Renal pelvis (tissue), 1 donor: ENCODE measurements at regions not wholly inside any gene's neighbourhood (a gene's known extent, or its start where the extent isn't known, plus 50 kb on each side); places are given as distances from the start of the nearest gene placed in this dataset.
"Not testable (repeated sequence)": the region's sequence is repeated elsewhere in the genome, so short reads cannot be mapped to it uniquely, and the experiment has no call there.

Experiments used
- DNase-seq: peaks from one replicate; pipeline ENCODE4 v3.0.0-alpha.2; 2013

DNA sequence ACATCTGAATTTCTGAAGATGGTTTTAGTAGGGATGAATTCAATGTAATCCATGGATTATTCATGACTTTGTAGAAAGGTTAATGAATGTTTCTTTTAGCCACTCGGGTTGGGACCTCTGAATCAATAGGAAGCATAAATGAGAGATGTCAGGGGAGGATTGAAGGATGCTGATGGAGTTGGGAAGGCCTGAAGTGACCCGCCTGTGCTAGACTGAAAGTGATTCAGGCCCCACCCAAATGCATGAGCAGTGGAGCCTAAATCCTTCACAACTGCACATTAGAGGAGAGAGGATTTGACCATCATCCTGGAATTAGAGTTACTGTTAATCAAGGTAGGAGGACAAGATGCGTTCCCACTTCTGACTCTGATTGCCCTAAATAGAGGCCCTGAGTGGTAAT is 162.2 kb upstream of the PTPN20 start:
- DNase-seq: not testable (repeated sequence)

DNA sequence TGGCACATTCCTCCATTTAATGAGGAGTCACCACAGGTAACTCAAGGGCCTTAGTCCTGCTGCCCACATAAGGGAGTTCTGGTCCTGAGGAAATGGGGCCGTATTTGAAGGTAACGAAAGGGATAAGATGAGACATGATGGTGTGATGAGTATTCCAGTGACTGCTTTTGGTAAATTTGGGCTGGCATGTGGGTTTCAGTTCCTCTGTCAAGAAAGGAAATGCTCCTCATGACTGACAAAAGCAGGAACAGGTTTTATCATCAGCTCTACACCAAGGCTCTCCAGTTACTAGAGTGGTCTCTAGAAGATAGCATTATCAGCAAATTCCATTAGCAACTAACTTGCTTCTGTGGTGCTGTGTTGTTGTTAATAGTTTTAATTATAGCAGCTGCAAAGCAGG is 161.8 kb upstream of the PTPN20 start:
- DNase-seq: not testable (repeated sequence)

DNA sequence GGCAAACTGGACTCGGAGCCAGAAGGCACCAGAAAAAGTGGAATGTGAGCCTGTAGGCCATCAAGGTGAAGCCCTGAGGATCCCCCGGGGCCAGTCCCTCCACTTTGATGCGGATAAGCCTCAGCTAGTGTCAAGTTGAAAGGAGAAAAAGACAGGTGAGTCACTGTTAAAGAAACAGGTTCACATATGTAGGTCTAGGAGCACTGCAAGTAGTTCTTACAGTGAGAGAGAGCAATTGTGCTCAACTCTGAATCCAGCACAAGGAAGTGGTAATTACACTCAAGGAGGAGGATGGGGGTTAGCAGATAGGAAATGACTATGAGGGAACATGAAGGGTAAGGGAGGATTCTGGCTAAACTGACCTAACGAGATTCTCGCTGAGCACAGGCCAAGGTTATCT is 157.5 kb upstream of the PTPN20 start:
- DNase-seq: not testable (repeated sequence)

DNA sequence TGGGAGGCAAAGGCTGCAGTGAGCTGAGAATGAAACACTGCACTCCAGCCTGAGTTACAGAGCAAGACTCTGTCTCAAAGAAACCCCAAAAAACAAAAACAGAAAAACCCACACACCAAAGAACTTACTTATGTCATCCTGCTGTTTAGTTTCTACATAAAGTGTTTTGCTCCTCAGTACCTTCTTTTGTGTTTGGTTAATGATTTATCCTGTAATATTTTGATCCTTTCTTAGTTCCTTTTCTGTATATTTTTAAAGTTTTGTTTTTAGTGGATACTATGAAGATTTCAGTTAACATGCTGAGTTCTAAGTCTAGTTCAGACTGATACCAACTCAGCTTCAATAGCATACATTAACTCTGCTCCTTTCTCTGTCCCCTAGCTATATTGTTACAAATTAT is 149.8 kb upstream of the PTPN20 start:
- not testable (repeated sequence) for DNase-seq

DNA sequence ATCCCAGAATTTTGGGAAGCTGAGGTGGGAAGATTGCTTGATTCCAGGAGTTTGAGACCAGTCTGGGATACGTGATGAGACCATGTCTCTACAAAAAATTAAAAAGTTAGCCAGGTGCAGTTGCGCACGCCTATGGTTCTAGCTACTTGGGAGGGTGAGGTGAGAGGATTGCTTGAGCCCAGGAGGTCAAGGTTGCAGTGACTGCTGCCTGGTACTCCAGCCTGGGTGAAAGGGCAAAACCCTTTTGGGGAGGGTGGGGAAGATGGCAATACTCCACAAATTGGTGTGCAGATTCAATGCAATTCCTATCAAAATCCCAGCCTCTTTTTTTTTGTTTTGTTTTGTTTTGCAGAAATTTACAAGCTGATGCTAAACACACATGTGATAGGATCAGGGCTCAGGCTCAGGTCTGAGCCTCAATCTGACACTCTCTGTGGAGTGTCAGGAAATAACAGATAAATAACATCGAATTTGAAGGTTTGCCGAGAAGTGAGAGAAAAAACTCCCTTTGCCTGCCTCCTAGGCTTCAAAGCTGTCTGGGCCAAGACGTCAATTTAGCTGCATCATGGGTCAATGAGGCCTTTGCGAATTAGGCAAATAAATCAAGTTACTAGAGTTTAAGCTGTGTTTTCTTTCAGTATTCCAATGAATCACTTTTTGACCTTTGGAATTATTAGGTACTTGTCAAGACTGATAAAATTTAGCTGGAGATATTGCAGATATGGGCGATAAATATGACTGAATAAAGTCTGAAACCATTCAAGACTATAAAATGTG is 142.5 kb upstream of the PTPN20 start:
- not testable (repeated sequence) for DNase-seq

DNA sequence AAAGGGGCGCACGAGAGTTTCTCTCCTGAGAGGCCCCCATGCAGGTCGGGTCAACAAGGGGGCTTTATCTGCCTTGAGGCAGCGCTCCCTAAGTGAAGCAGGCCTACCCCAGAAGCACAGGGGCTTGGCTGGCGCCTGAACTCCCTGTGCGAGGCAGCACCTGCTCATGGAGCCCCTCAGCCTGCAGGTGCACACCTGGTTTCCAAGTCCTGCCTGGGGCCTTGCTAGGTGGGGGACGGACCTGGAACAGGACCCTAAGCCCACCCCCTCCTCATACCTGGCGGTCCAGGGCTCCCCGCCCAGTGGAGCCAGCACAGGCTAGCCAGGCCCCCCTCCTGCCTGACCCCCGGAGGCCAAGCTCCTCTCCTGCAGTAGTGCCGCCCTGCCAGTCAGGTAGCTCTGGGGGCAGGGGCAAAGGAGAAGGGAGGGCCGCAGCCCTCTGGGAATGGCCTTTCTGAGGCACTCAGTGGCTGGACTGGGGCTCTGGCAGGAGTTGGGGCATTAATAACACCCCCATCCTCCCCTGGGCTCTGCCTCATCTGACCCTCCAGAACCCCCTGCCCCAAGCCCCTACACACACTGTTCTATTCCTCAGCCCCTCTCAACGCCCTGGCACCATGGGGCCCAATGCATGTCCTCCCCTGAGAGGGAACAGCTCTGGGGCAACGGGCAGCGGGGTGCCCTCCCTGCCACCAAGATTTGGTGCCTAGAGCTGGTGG is 137.9 kb upstream of the PTPN20 start:
- DNase-seq: not testable (repeated sequence)

DNA sequence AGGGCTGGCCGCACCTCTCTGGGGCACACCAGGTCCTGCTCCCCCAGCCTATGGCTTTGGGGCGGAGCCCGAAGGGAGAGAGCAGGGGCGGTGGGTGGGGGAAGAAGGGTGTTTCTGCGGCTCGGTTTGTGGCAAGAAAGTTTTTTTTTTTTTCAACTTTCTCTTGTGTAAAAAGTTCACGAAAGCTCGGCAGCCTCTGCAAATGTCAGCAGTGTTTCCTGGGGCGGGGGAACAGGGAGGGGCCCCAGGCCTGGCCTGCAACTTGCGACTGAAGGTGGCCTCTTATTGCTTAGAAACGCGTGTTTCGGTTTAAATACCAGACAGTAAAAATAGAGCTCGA is 137.4 kb upstream of the PTPN20 start:
- DNase-seq: not testable (repeated sequence)

DNA sequence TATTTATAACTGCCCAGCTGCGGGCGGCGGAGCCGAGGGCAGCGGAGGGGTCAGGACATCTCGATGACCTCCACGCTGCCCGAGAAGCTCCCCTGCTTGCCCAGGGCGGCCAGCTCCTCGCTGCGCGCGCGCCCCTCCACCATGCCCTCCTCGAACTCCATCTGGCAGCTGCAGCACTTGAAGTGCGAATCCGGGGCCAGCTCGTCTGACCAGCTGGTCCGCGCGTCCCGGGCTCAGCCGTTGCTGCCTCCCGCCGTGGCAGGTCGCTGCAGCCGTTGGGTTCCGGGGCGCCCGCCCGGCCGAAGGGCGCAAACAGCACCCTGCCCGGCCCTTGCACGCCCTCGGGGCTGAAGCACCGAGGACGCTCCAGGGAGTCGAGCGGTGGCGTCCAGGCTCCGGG is 136.9 kb upstream of the PTPN20 start:
- DNase-seq: not testable (repeated sequence)

DNA sequence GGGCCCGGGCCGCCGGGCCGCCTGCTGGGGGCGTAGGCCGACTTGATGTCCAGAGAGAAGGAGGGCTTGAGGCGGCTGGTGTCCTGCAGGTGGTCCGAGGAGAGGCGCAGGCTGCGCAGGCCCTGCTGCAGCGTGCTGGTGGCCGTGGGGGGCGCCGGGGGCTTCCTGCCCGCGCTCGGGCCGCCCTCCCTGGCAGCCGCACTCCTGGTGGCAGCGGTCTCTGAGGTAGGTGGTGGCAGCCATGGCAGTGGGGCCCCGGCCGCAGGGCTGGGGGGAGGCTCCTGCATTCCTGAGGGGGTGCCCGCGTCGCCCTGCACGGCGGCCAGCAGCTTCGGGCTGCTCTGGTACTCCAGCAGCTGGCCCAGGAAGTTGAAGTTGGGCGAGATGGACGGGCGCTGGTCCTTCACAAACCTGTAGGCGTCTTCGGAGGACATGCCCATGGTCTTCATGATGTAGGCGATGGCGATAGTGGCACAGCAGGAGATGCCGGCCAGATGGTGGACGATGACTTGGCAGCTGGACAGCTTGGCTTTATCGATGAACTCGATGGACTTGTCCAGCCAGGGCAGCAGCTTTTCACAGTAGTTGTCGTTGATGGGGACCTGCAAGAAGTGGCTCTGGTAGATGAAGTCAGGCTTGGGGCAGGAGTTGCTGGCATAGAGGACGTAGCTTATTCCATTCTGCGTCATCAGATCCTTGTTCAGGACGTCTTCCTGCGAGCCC is 136.1 kb upstream of the PTPN20 start:
- DNase-seq: not testable (repeated sequence)

DNA sequence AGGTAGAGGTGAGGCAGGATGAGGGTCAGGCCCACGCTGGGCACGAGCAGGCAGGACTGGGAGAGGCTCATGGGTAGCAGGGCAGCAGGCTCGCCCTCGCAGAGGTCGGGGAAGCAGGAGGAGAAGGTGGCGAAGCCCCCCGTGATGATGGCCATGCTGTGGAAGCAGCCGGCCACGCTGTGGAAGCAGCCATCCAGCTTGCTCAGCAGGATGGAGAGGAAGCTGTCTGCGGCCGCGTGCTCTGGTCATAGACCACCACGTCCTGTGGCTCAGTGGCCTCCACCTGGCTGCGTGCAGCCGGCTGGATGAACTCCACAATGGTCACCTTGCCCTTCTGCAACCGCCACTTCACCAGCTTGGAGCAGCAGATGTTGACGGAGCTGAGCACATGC is 135.6 kb upstream of the PTPN20 start:
- DNase-seq: not testable (repeated sequence)

DNA sequence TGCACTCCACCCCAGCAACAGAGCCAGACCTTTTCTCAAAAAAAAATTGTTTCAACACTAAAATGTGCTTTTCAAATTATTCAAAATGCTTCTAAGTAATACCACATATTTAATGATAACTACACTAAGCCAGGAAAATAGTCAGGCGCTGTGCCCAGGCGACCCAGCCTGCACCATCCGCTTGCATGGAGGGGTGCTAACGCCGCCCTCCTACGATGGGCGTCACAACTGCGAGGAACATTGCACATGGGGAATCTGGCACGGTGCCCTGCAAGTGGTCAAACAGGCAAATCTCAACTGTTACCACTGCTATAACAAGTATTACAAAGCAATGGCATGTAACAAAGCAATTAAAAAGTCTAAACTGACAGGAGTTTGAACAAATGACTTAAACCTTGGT is 131.7 kb upstream of the PTPN20 start:
- DNase-seq: peak; percentile 84

DNA sequence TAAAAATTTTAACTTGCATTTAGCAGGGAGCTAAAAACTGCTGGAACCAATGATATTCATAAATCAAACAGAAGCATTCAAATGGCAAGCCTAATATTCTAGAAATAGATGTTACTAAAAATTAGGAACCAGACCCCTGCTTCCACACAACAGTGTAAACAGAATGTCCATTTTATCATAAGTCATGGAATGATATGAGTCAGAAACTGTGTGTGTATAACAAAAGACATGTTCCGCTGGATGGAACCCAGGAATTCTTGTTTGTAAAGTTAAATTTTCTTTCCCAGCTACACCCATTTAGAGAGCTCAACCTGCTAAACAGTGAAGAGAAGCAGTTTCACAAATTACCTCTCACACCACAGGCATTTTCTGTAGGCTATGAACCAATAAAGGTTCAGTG is 131.1 kb upstream of the PTPN20 start:
- not testable (repeated sequence) for DNase-seq

DNA sequence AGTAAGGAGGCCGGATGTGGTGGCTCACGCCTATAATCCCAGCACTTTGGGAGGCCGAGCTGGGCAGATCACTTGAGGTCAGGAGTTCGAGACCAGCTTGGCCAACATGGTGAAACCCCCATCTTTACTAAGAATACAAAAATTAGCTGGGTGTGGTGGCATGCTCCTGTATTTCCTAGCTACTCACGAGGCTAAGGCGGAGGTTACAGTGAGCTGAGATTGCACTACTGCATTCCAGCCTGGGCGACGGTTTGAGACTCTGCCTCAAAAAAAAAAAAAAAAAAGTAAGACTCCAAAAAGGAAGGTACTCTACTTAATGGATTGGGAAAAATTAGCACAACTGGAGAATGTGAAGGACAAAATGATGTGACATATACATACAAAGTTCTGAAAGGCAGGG is 130.2 kb upstream of the PTPN20 start:
- DNase-seq: not testable (repeated sequence)

DNA sequence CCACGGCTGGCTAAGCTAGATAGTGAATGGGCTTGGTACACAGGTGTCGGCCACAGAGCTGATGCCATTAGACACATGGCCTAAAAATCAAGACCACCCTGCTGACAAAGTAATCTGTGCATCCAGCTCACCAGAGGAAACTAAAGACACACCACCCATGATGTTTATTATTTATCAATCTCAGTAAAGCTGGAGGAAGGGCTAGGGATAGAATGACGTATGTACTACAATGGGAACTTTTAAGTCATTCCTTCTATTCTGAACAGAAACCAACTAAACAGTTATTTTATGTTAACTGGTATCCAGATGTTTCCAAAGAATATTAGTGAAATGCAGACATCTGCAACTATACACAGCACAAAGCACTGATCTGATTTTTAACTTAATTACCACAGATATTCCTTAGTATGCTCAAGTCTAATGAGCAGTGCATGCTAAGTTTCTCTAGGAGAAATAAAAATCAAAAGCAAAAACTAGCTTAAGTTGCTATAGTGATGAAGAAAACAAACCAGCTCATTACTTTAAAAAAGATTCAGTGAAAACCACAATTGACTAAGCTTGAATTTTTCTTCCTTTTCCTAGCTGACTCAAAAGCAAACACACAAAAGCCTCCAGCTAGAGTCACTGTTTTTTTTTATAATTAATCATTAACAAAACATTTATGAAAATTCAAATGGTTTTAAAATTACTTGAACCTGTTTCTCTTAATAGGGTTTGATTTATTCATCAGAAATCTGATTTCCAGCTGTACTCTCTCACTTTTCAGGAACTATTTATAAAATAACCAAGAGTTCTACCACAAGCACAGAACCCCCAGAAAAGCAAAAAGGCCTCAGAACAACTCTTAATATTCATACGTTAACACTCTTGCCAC is 129.0 kb upstream of the PTPN20 start:
- DNase-seq: not testable (repeated sequence)

DNA sequence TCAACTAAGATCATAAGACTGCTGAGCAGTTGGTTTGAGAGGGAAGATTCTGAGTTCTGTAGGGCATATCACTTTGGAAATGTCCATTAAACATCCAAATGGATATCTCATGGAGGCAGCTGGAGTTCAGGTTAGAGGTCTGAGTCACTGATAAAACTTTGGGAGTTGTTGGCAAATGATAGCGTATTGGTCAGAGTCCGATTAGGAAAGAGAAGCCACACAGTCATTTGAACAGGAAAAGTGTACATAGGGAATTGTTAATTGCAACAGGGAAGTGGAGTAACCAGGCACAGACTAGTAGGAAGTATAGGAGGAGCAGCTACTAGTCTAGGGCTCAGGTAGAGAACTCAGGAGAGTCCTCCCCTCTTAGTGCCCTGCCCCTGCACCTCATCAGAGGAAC is 126.6 kb upstream of the PTPN20 start:
- DNase-seq: not testable (repeated sequence)

DNA sequence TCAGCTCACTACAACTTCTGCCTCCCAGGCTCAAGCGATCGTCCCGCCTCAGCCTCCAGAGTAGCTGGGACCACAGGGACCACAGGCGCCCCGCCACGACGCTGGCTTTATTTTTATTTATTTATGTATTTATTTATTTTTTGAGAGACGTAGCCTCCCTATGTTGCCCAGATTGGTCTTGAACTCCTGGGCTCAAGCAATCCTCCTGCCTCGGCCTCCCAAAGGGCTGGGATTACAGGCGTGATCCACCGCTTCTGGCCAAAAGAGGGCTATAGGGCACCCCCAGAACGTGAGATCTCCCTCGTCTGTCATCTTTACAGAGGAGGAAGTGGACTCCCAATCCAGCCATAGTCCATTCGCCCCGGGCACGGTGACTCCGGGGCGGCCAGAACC is 125.1 kb upstream of the PTPN20 start:
- DNase-seq: not testable (repeated sequence)

DNA sequence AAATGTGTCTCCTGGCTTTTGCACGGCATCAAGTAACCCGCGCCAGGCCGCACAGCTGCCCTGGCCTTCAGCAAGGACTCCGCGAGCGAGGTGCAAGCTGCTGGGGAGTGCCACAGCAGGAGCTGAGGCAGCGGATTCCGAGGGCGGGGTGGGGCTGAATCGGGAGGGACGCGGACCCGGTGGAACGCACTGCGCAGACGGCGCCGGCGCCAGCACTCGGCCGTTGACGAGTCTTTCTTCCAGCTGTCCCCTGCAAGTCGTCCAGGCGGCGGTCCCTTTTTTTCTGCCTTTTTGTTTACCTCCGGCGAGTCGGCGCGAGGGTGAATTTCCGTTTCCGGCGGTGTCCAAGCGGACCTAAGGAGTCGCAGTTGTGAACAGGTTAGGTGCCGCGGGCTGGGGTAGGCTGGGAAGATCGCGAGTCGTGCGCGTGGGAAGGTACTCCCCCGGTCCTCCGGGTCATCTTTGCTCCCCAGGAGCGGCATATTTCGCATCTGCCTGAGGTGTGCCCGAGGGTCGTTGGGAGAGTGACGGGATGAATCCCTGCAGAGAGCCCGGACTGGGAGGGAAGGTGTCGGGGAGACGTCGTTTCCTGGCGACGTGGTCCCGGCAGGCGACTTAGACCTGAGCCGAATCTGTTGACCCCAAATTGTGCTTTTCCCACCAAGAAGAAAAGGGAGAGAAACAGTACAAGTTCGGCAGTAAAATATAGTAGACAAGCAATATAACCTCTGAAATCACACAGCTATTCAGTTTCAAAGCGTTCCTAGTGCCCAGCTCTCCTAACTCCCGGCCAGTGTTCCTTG is 124.5 kb upstream of the PTPN20 start:
- DNase-seq: peak; percentile 84

DNA sequence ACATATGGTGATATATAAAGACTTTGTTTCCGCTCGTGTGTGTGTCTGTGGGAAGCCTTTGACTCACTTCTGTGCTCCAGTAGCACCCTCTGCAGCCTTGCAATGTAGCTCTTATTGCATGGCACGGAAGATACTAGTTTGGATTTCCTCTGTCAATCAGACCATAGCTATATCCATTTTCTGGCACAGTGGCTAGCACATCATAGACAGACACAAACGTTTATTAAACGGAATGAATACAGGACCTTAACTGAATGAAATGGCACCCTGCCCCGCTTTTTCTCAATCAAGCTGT is 124.0 kb upstream of the PTPN20 start:
- DNase-seq: peak; percentile 38

DNA sequence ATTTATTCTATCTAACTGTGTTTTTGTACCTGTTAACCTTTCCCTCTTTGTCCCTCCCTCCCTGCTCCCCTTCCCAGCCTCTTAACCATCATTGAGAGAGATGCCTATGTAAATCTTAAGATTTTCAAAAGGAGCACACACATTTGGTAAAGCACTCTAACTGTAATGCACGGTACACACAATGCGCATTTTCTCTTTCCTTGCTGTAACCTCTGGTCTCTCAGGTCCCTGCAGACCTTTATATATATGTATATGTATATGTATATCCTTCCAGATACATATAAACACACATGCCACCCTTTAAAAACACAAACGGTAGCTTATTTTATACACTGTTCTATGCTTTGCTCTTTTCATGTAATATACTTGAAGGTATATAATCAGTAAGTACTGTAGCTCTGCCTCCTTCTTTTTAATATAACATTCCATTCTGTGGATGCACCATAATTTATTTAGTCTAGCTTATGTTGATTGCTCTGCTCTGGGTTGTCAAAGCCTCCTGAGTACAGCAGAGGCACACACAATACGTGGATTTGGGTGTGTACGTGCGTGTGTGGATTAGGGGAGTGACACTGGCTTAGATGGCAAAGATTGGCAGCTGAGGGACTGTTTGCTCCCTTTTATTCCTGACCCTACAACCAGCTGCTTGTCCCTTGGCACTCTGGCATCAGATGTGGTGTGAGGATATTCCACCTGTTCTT is 118.4 kb upstream of the PTPN20 start:
- not testable (repeated sequence) for DNase-seq

DNA sequence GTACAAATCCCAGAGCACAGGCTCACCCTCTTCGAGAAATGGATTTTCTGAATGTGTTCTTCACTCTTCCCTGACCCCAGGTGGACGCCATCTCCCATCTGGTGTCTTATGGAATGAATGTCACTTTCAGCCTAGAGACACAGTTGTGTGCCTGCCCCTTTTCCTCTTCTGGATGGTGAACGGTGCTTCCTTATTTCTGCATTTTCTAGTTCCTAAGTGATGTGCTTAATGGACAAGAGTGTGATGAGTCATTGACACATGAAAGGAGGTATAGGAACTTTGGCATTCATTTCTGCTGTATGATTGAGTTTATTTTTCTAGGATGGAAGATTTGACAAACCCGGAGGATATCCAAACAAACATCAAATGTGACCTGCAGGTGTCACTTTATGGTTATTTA is 114.9 kb upstream of the PTPN20 start:
- not testable (repeated sequence) for DNase-seq

DNA sequence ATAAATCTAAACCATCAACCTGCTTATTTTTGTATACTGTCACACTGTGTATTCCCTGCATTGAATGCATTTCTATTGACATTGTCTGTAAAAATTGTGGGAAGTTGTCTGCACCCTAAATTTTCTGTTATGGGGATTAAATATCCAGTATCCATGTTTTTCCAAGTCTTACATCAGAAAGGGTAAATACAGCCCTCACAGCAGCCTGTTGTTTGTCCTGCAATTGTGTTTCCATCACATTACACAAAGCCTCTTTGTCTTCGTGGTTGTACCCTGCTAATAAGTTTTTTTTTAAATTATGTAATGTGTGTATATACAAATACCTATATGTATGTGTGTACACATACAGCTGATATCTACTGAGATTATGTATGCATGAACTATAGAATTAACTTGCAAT is 109.2 kb upstream of the PTPN20 start:
- not testable (repeated sequence) for DNase-seq
